Neural progenitor cell (in vitro differentiated cells): ENCODE measurements at regions not wholly inside any gene's neighbourhood (a gene's known extent, or its start where the extent isn't known, plus 50 kb on each side); places are given as distances from the start of the nearest gene placed in this dataset.

Source experiments
- EZH2 ChIP-seq: fragments of 200-600 bp; sonication (generic); IDR thresholded peaks from 2 replicates; pipeline ENCODE4 v1.6.1; 2017; ENCODE audit warnings: antibody characterized with exemption, mild to moderate bottlenecking, moderate library complexity
- EZH2phosphoT487 ChIP-seq: fragments of 200-600 bp; sonication (generic); IDR thresholded peaks from 2 replicates; pipeline ENCODE4 v1.6.1; 2017; ENCODE audit warnings: antibody characterized with exemption
- TF ChIP-seq, protein P1 (sequence below): fragments of 200-600 bp; sonication (generic); IDR thresholded peaks from 2 replicates; pipeline ENCODE4 v1.5.1; 2017; ENCODE audit warnings: antibody characterized with exemption, mild to moderate bottlenecking

DNA sequence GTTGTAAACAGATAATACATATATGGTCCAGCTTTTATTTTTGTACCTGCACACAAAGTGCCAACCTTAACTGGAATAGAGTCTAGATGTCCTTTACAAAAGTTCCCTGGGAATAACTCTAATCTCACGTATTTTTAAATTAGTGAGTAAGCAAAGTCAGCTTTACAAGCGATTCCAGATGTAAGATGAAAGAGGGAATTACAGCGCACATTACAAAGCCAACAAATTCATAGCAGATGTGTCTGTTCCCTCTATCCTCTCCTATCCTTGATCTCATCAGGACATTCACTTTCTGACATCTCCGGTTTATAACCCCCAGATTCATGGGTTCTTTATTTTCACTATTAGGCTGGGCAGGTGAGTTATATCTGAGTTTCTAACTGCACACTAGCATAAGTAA, 406.8 kb upstream of the ZNF385D start:
- TF ChIP-seq, protein P1, sequence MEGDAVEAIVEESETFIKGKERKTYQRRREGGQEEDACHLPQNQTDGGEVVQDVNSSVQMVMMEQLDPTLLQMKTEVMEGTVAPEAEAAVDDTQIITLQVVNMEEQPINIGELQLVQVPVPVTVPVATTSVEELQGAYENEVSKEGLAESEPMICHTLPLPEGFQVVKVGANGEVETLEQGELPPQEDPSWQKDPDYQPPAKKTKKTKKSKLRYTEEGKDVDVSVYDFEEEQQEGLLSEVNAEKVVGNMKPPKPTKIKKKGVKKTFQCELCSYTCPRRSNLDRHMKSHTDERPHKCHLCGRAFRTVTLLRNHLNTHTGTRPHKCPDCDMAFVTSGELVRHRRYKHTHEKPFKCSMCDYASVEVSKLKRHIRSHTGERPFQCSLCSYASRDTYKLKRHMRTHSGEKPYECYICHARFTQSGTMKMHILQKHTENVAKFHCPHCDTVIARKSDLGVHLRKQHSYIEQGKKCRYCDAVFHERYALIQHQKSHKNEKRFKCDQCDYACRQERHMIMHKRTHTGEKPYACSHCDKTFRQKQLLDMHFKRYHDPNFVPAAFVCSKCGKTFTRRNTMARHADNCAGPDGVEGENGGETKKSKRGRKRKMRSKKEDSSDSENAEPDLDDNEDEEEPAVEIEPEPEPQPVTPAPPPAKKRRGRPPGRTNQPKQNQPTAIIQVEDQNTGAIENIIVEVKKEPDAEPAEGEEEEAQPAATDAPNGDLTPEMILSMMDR: no peak
- TF ChIP-seq EZH2 (no peak), EZH2phosphoT487 (no peak)
